ENCODE measurements at regions not wholly inside any gene's neighbourhood (a gene's known extent, or its start where the extent isn't known, plus 50 kb on each side); places are given as distances from the start of the nearest gene placed in this dataset.

DNA sequence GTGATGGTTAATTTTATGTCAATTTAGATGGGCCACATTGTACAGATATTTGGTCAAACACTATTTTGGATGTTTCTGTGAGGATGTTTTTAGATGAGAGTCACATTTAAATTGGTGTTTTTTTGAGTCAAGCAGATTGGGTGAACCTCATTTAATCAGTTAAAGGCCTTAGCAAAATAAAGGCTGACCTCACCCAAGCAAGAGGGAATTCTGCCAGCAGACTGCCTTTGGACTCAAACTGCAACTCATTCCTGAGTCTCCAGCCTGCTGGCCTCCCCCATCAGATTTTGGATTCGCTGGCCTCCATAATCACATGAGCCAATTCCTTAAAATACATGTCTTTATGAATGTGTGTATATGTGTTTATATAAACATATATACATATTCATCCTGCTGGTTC, 282.7 kb upstream of the POU5F2 start:
- TF ChIP-seq POLR2A (IDR thresholded peaks at IDR 0.05), result no peak
- TF ChIP-seq, protein P1, sequence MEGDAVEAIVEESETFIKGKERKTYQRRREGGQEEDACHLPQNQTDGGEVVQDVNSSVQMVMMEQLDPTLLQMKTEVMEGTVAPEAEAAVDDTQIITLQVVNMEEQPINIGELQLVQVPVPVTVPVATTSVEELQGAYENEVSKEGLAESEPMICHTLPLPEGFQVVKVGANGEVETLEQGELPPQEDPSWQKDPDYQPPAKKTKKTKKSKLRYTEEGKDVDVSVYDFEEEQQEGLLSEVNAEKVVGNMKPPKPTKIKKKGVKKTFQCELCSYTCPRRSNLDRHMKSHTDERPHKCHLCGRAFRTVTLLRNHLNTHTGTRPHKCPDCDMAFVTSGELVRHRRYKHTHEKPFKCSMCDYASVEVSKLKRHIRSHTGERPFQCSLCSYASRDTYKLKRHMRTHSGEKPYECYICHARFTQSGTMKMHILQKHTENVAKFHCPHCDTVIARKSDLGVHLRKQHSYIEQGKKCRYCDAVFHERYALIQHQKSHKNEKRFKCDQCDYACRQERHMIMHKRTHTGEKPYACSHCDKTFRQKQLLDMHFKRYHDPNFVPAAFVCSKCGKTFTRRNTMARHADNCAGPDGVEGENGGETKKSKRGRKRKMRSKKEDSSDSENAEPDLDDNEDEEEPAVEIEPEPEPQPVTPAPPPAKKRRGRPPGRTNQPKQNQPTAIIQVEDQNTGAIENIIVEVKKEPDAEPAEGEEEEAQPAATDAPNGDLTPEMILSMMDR (IDR thresholded peaks at IDR 0.05), result no peak

All from uterus (tissue), 2 donors.